NCI-H82 treated with DMSO at 0.1 percent for 48 hours (cell line): ENCODE measurements at regions not wholly inside any gene's neighbourhood (a gene's known extent, or its start where the extent isn't known, plus 50 kb on each side); places are given as distances from the start of the nearest gene placed in this dataset.

Experiments used
- DNase-seq: peaks from one replicate; lab custom pipeline; 2025; ENCODE audit not compliant: unreplicated experiment; lab: John Stamatoyannopoulos, UW

DNA sequence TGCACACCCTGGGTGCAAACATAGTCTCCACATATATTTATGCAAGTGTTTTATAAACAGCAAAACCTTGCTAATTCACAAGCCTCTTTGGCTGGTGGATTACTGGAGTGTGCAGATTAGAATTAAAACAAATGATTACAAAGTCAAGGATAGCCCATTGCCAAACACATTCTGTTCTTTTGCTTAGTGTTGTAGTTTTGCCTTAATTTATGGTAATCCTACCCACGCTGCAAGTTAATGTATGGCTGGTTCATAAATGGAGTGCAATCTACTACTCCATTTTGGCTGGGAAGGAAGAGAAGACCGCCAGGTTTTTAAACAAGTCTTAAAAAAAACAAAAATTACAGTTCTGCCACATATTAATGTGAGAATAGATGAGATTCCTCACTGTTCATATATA lies 883.1 kb upstream of the KLHL29 start:
- no peak for DNase-seq

DNA sequence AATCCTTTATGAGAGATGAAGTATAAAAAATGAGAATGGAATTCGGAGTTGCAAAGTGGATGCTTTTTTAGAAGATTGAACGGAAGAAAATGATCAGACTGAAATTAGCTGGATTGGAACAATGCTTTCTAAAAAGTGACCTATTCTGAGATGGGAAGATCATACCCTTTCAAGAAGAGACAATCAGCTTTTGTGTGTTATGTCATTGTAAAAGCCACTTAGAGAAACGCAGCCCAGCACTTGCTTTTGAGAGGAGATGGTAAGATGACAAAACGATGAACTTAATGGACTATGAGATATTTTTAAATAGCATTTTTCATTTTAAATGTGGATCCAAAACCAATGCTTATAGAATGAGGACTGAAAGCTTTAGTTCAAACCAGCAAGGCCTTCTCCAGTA lies 871.4 kb upstream of the KLHL29 start:
- no peak for DNase-seq

DNA sequence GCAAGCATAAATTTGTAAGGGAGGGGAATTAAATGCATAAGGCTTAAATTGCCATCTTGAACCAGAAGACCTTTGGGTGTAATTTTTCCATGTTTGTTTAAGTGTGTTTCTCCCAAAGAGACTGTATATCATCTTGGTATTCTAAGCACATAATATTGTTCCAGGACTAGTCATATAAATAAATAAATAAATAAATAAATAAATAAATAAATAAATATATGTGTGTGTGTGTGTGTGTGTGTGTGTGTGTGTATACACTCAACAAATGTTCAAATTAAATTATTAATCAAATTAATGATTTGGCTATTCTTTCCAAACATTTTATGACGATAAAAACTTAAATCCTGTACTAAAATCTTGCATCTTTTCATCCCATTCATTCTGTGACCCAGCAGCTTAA lies 867.8 kb upstream of the KLHL29 start:
- DNase-seq: no peak

DNA sequence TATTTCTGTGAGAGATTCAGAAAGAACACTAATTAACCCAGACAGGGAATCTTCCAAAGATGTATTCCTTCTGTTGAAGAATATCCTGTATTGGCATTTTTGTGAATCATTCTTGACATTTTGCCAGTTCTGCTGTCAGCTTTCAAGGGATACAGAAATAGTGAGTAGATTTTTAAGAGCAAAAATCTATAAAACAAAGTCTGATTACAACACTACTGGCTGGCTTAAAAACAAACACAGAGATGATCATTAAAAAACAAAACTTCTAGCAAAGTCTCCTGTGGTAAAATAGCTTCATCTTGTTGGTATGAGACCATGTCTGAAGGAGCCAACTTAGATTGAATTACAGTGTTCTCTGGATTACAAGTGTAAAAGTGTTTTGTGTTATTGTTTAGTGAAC lies 866.3 kb upstream of the KLHL29 start:
- DNase-seq: no peak

DNA sequence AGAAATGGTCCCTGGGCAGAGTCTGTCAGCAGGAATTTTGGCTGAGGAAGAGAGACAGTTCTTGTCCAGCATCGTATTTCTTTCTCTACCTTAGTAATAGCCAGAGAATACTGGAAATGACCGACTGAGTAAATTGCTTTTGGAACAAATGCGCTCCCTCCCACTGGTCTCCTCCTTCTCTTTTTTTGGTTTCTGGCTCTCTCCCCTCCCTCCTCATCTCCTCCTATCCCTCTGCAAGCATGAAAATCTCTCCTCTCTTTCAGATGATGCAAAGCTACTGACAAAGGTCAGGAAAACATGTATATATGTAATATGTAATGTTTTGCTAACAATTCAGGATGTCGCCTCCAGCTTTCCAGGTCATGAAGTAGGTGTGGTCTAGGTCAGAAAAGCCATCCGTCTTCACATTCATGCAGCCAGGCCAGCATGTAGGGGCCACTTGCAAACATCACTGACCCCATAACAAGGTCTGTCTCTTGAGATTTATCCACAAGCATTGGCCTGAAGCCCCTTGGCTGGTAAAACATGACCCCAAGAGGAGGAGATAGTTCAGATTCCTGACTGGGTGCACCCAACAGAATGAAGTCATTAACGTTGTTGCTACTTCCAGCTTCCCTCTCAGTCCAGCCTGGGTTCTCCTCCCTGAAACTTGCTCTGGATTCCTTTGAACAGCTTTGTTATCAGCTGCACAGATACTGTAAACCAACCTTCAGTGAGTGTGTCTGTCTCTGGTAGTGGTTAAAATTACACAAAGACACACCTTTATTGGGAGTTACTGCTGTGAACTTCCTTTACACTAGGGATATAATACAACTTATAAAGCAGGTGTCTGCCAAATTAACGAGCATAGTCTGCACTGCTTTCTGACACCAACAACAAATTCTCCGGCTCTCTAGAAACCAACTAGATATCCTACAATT lies 864.4 kb upstream of the KLHL29 start:
- no peak for DNase-seq

DNA sequence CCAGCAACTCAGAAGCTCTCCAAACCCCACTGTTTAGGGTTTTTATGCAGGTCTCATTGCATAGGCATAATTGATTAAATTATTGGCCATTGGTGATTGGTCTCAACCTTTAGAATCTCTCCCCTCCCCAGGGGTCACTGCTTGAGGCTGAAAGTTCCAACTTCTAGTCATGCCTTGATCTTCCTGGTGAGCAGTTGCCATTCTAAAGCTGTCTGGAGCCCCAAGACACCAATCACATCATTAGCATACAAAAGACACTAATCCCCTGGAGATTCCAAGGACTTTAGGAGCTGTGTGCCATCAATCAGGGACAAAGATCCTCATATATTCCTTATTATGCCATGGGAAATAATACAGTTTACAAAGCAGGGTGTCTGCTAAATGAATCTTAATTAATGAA lies 863.4 kb upstream of the KLHL29 start:
- no peak for DNase-seq

DNA sequence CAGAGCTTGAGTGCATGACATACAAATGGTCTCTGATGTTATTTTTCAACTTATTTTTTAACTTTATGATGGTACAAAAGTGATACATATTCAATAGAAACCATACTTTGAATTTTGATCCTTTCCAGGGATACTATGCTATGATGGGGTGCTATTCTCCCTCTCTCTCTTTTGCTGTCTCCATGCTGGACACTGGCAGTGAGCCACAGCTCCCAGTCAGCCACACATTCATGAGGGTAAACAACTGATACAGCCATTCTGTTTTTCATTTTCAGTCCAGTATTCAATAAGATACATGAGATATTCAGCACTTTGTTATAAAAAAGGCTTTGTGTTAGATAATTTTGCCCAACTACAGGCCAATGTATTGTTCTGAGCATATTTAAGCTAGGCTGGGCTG lies 859.3 kb upstream of the KLHL29 start:
- no peak for DNase-seq

DNA sequence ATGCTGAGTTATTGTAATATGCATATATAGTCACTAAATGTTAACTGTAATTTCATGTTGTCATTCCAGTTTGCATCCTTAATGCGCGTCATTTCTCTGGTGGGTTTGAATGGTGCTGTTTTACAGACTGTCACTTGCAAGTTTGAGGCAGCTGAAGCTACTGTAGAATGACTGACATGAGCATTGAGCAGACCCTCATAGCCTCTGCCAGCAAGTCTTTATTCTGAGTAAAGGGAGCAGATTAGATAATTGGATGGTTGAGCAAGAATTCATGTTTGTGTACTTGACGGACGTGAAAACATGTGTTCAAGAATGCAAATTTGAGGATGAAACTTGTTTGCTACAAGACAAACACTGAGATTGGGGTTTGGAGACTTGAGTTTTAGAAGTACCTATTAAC lies 854.8 kb upstream of the KLHL29 start:
- DNase-seq: no peak

DNA sequence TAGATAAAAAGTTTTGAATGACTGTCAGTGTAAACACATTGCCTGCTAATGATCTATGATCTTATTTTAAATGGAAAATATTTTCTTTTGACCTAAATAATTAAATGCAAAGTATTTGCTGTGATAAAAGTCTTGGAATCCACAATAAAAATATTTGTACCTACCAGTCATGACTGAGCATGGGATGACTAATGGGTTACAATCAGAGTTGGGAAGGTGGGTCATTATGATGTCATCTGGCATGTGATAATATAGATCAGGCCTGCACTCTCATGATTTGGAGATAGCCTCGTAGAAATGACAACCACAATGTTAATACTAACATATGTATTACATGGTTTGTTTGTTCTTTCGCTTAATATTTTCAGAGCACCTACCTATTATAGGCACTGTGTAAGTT lies 848.8 kb upstream of the KLHL29 start:
- no peak for DNase-seq

DNA sequence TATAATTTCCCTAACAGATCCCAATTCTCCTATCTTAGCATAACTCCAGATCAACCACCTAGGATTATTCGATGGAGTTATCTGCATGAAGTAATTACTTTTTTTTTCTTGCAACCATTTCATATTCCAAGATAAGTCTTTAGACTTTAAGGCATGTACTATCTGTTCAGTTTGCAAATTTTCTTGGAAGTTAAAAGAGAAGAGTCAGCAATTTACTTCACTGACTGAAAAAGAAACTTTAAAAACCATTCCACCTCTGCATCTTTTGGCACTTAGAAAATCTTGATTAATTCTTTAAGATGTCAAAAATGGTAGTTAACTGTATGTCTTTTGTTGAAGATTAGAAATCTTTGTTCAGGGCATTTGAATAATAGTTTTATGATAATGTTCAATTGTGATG lies 830.5 kb upstream of the KLHL29 start:
- DNase-seq: no peak

DNA sequence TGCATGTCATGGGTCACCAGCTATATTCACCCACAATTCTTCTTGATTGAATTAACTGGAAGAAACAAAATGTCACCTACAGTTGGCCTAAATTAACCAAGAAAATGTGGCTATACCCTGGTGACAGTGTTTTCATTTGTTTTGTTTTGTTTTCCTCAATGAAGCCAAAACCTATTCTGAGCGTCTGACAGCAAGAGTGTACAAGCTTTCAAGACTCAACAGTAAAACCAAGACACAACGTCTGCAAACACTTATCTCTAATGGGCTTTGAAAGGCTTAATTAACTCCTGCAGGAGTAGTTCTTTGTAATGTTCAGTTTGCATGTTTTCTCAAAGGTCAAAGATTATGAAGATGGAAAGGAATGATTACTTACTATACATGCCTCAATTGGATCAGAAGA lies 827.6 kb upstream of the KLHL29 start:
- peak; percentile 3 for DNase-seq

DNA sequence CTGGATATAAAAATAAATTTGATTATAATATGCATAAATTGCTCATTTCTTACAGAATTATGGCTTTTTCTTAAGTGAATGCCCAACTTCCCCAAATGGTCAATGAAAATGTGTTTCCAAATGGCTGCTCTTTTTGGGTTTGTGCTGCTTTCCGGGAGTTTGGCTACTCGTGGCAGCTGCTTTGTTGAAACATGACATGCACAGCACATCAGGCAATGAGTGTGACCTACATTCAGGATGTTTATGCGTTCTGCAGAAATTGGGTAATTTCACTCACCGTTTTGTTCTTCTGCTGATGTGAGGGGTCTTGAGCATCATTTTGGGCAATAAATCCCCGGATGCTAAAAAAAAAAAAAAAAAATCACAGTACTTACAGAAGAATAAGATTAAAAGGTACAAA lies 825.0 kb upstream of the KLHL29 start:
- no peak for DNase-seq

DNA sequence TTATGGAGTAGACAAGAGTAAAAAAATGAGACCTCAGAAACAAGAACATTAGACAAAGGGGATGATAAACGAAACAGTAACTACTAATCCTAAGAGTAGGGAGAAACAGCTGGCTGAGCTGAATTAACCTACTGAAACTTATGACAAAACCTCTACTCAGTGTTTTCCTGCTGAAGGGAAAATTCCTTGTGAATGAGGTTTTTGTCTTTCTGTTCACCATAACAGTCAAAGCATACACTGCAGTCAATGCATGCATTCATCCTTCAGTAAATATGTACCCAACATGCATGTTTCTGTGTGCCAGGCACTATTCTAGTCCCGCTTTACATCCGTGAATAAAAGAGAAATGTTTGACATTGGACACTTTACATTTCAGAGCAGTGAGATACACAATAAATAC lies 805.6 kb upstream of the KLHL29 start:
- no peak for DNase-seq

DNA sequence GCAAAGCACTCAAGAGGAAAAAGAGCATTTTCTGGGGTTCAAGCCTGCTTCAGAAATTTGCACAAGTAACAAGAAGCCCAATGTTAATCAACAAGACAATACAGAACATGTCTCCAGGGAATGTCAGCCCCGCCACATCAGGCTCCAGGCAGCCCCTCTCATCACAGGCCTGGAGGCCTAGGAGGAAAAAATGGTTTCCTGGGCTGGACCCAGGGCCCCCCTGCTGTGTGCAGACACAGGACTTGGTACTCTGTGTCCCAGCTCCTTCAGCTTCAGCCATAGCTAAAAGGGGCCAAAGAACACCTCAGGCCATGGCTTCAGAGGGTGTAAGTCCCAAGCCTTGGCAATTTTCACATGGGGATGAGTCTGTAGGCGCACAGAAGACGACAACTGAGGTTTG lies 802.9 kb upstream of the KLHL29 start:
- no peak for DNase-seq

DNA sequence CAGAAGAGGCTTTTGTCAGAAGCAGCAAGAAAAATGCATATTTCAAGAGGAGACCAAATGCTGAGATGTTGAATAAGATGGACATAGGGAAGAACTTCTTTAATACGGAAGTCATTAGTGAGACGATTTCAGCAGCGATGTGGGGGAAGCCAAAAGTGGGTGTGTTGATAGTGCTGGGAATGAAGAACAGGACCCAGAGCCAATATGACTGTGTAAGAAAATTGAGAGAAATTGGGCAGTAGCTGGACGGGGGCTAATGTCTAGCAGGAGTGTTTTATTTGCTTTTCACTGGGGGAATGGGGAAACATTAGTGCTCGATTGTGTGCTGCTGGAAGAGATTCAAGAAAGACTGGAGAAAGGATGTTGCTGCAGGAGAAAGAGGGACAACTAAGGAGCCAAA lies 788.7 kb upstream of the KLHL29 start:
- DNase-seq: no peak

DNA sequence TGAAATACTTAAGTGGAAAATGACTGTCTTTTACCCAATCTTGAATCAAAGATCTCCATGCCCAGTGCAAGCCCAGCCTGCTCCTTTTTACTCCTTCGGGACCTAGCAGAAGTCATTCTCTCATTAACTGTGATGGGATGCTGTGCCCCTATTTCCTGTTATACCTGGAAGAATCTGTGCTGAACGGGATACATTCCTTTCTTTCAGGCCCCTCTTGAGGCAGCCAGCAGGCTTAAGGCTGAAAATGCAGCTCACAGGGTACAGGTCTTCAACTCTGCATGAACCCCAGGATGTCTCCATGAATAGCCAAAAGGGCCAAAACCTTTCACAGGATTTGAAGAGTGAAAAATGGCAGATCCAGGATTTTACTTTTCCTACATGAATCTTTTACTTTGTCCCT lies 784.8 kb upstream of the KLHL29 start:
- no peak for DNase-seq

DNA sequence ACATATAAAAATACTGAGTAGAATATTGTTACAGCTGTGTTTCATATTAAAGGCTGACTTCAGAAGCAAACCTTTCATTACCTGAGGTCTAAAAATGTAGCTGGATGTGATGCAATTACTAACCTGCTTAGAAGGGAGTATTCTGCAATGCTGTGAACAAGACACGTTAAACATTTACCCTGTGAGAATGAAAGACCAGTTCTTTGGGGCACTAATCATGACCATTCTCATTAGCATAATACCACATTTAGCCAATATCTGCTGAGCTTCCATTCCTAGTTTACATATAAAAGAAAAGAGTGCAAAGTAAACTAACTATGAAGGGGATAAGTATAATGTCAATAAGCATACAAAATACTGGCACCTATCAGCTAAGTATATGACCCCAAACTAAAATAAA lies 784.0 kb upstream of the KLHL29 start:
- no peak for DNase-seq

DNA sequence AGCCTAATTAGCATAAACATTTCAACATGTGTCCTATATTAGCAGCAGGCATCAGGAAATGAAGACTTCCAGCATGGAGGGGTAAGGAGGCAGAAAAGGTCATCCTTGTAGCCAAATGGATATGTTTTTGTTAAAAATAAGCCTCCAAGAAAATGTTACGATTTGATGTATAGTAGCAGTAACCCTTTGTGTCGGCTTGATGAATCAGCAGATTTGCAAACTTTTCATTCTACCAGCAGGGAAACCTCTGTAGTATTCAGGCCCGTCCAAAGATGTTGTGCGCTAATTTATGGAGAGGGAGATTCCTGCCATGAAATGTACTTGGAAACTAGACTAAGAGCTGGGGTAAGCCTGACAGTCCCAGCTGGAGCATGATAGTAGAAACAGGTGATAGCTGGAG lies 780.8 kb upstream of the KLHL29 start:
- DNase-seq: no peak

DNA sequence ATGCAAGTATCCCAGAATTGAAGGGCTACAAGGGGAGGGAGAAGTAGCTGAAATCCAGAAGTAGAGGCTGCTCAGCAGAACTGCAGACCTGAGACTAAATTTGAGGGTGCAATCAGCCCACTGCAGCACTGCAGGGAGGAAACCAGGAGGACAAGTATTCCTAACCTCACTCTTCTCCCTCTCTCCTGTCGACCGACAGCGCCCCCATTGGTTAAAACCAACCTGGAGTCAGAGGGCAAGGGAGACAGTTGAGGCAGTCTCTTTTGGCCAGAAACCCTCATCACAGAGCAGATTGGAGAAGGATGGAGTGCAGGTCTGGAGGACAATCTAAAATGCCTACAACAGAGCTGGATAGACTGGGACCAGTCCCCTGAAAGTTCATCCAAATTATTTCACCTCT lies 768.9 kb upstream of the KLHL29 start:
- DNase-seq: no peak

DNA sequence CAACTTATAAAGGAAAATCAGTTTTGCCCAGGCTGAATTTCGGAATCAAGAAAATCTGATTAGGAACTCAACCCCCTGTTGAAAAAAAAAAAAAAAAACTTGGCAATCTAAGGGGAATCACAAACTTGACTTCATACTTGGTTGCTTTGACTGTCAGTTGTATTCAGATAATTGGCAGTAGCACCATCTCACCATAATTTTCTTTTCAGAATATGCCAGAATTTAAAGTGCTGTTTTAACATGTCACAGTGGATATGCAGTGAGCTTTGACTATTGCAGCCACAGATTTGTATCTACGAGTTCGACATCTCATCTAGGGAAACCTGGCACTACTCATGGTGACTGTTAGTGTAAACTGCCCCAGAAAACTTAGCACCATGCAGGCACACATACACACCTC lies 761.4 kb upstream of the KLHL29 start:
- DNase-seq: no peak

DNA sequence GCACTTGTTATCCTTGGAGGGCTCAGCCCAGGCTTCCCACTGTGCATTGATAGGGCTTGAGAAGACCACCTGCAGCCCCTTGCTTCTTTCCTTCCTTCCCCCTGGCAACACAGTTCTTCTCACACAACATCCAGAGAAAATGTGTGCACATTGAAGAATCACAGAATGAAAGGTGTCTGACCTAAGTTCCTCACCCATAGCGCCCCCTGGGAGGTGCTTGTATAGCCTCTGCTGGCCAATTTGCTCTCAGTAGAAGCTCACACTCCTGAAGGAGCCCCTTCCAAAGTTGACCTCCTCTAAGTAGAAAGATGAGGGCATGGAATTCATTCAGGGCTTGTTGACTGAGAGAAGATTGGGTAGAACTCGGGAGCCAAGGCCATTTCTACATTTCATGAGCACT lies 758.4 kb upstream of the KLHL29 start:
- DNase-seq: no peak

DNA sequence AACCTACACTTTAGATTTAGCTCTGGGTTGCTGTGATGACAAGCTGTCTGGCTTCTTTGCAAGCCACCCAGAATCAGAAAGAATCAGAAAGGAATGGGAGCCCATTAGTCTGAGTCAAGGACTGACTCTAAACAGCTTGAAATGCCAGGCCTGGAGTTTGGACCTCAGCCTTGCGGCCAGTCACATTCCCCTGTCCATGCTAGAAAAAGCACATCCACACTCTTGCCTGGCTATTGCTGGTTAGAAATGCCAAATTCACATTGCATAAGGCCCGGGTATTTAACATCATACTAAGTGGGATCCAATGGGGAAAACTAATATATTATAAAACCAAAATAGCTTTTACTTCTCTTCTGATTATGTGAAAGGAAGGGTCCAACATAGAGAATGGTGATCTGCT lies 756.8 kb upstream of the KLHL29 start:
- no peak for DNase-seq

DNA sequence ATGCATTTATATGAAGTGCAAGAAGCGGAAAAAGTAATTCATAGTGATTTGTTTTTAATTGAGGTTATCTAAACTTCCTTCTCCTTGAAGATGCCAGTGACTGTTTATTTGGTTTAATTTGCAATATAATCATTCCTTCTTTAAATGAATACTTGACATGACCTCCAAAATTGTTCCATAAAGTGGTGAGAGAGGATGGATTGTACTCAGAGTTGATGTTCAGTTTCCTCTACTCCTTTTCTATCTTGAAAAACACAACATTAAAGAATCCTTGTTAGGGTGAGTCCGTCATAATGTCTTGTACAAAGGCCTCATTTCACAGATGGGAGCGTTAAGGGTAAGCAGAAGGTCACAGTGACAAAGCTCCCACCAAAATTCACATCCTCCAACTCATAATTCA lies 756.1 kb upstream of the KLHL29 start:
- no peak for DNase-seq
